ENCODE measurements at regions not wholly inside any gene's neighbourhood (a gene's known extent, or its start where the extent isn't known, plus 50 kb on each side); places are given as distances from the start of the nearest gene placed in this dataset.
A peak's percentile ranks its signal among the peaks of the same experiment; 100 is the strongest.

GRCh38 chr5:7991125-7991821 is 122.3 kb downstream of the MTRR start:
- H3K27ac ChIP-seq (ENCODE audit: low read depth in 2 of 2, low read length in 1 of 2), result no peak overlapping the region
- no peaks in the 10 kb centered on the region for H3K4me1 ChIP-seq (ENCODE audit: control insufficient read depth in 2 of 2, insufficient read depth in 2 of 2, low read length in 1 of 2)
- H3K36me3 ChIP-seq (ENCODE audit: control insufficient read depth in 2 of 2, insufficient read depth in 2 of 2, low read length in 1 of 2), result no peaks in the 10 kb centered on the region
- no peaks in the 10 kb centered on the region for H3K27me3 ChIP-seq (ENCODE audit: control insufficient read depth in 1 of 2, insufficient read depth in 2 of 2, low read length in 2 of 2)
- H3K4me3 ChIP-seq (ENCODE audit: low read depth in 1 of 2, low read length in 2 of 2), result no peak overlapping the region
- 68 to 75% methylated on average over 7 of the region's 7 CpGs for WGBS, 2 donors
- H3K9me3 ChIP-seq (ENCODE audit: control insufficient read depth in 2 of 2, insufficient read depth in 1 of 2, low read depth in 1 of 2, low read length in 1 of 2), result peaks cover 0 to 2% of the 10 kb centered on the region in 2 donors

DNA sequence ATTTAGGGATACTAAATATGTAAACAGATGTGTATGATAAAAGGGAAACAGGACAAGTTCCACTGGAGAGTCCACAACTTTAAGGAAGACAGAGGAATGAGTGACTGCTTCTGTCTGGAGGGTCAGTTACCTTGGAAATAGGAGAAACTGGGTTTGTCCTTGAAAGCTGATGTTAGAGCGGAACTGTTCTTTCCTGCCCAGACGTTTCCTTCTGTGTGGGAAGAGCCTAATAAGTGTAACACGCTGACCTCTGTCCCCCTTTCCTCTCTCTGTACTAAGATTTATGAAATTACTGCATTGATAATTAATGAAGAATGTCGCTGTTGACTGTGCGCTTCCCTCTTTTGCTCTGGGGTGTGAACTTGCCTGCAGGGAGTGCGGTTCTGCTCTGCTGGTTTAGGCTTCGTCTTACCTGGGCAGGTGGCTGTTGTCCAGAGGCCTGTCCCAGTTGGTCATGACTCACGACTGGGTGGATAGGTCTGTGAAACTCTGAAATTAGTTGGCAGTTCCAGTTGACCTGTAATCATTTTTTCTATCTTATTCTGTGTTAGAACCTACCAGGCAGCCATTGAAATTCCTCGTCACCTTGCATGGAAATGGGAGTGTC is 126.8 kb downstream of the MTRR start:
- Histone ChIP-seq H3K9me3 (ENCODE audit: control insufficient read depth in 2 of 2, insufficient read depth in 1 of 2, low read depth in 1 of 2, low read length in 1 of 2) (peaks cover 0 to 3% of the 10 kb centered on the region in 2 donors), H3K27ac (ENCODE audit: low read depth in 2 of 2, low read length in 1 of 2) (peak overlapping the region in 1 of 2 donors; percentile 58), H3K27me3 (ENCODE audit: control insufficient read depth in 1 of 2, insufficient read depth in 2 of 2, low read length in 2 of 2) (no peaks in the 10 kb centered on the region), H3K4me1 (ENCODE audit: control insufficient read depth in 2 of 2, insufficient read depth in 2 of 2, low read length in 1 of 2) (no peaks in the 10 kb centered on the region), H3K4me3 (ENCODE audit: low read depth in 1 of 2, low read length in 2 of 2) (no peak overlapping the region), H3K36me3 (ENCODE audit: control insufficient read depth in 2 of 2, insufficient read depth in 2 of 2, low read length in 1 of 2) (no peaks in the 10 kb centered on the region)
- WGBS, 2 donors, result 46 to 59% methylated on average over 9 of the region's 9 CpGs

- no peak overlapping the region for H3K27ac ChIP-seq (ENCODE audit: low read depth in 2 of 2, low read length in 1 of 2)
- H3K4me3 ChIP-seq (ENCODE audit: low read depth in 1 of 2, low read length in 2 of 2), result no peak overlapping the region
- peaks cover 3 to 4% of the 10 kb centered on the region in 2 donors for H3K9me3 ChIP-seq (ENCODE audit: control insufficient read depth in 2 of 2, insufficient read depth in 1 of 2, low read depth in 1 of 2, low read length in 1 of 2)
- H3K36me3 ChIP-seq (ENCODE audit: control insufficient read depth in 2 of 2, insufficient read depth in 2 of 2, low read length in 1 of 2), result no peaks in the 10 kb centered on the region
- H3K4me1 ChIP-seq (ENCODE audit: control insufficient read depth in 2 of 2, insufficient read depth in 2 of 2, low read length in 1 of 2), result no peaks in the 10 kb centered on the region
- H3K27me3 ChIP-seq (ENCODE audit: control insufficient read depth in 1 of 2, insufficient read depth in 2 of 2, low read length in 2 of 2), result no peaks in the 10 kb centered on the region
- WGBS, 2 donors, result 84 to 92% methylated on average over 4 of the region's 4 CpGs
Measured at GRCh38 chr5:8005416-8005815, 136.5 kb downstream of the MTRR start.

GRCh38 chr5:8012131-8012977 is 143.4 kb downstream of the MTRR start:
- no peaks in the 10 kb centered on the region for H3K27me3 ChIP-seq (ENCODE audit: control insufficient read depth in 1 of 2, insufficient read depth in 2 of 2, low read length in 2 of 2)
- peaks cover 0 to 4% of the 10 kb centered on the region in 2 donors for H3K9me3 ChIP-seq (ENCODE audit: control insufficient read depth in 2 of 2, insufficient read depth in 1 of 2, low read depth in 1 of 2, low read length in 1 of 2)
- no peaks in the 10 kb centered on the region for H3K36me3 ChIP-seq (ENCODE audit: control insufficient read depth in 2 of 2, insufficient read depth in 2 of 2, low read length in 1 of 2)
- no peaks in the 10 kb centered on the region for H3K4me1 ChIP-seq (ENCODE audit: control insufficient read depth in 2 of 2, insufficient read depth in 2 of 2, low read length in 1 of 2)
- no peak overlapping the region for H3K27ac ChIP-seq (ENCODE audit: low read depth in 2 of 2, low read length in 1 of 2)
- no peak overlapping the region for H3K4me3 ChIP-seq (ENCODE audit: low read depth in 1 of 2, low read length in 2 of 2)
- 76 to 82% methylated on average over 9 of the region's 9 CpGs for WGBS, 2 donors

DNA sequence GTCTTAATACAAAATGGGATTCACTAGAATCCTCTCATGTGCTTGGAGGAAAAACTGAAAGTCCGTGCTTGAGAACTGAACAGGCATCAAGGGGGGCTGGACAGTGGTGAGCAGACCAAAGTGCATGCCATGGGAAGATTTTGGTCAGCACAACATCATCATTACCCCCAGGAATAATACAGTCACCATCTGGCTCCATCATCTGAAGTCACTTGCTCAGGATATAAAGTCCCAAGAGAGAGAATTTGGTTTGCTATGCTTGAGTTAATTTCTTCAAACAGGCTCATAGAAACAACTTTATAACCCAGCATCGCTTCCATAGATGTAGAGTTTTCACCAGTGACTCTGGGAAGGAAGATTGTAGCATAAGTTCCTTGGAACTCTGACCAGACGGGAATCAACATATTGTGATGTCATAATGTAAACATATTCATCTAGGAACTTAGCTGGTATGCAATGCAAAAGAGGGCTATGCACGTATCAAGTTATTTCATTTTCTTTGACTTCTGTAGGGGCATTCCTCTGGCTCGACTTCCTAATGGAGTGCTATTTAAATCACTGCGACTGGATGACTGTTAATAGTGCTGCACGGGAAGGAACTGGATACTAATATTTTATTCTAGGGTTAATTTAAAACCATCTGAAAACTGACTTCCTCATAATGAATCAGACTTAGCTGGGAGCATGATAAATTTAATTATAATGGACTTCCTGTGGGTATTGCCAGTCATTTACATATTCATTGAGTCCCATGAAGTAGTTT is 145.2 kb downstream of the MTRR start:
- H3K36me3 ChIP-seq (ENCODE audit: control insufficient read depth in 2 of 2, insufficient read depth in 2 of 2, low read length in 1 of 2), result no peaks in the 10 kb centered on the region
- 44 to 52% methylated on average over 7 of the region's 7 CpGs for WGBS, 2 donors
- no peak overlapping the region for H3K4me3 ChIP-seq (ENCODE audit: low read depth in 1 of 2, low read length in 2 of 2)
- no peaks in the 10 kb centered on the region for H3K4me1 ChIP-seq (ENCODE audit: control insufficient read depth in 2 of 2, insufficient read depth in 2 of 2, low read length in 1 of 2)
- no peaks in the 10 kb centered on the region for H3K27me3 ChIP-seq (ENCODE audit: control insufficient read depth in 1 of 2, insufficient read depth in 2 of 2, low read length in 2 of 2)
- no peaks in the 10 kb centered on the region for H3K9me3 ChIP-seq (ENCODE audit: control insufficient read depth in 2 of 2, insufficient read depth in 1 of 2, low read depth in 1 of 2, low read length in 1 of 2)
- H3K27ac ChIP-seq (ENCODE audit: low read depth in 2 of 2, low read length in 1 of 2), result no peak overlapping the region

GRCh38 chr5:8019719-8020218 is 150.8 kb downstream of the MTRR start:
- H3K4me1 ChIP-seq (ENCODE audit: control insufficient read depth in 2 of 2, insufficient read depth in 2 of 2, low read length in 1 of 2), result no peaks in the 10 kb centered on the region
- no peak overlapping the region for H3K27ac ChIP-seq (ENCODE audit: low read depth in 2 of 2, low read length in 1 of 2)
- no peaks in the 10 kb centered on the region for H3K27me3 ChIP-seq (ENCODE audit: control insufficient read depth in 1 of 2, insufficient read depth in 2 of 2, low read length in 2 of 2)
- no peak overlapping the region for H3K4me3 ChIP-seq (ENCODE audit: low read depth in 1 of 2, low read length in 2 of 2)
- no peaks in the 10 kb centered on the region for H3K9me3 ChIP-seq (ENCODE audit: control insufficient read depth in 2 of 2, insufficient read depth in 1 of 2, low read depth in 1 of 2, low read length in 1 of 2)
- no peaks in the 10 kb centered on the region for H3K36me3 ChIP-seq (ENCODE audit: control insufficient read depth in 2 of 2, insufficient read depth in 2 of 2, low read length in 1 of 2)
- WGBS, 2 donors, result 52 to 58% methylated on average over 5 of the region's 5 CpGs

DNA sequence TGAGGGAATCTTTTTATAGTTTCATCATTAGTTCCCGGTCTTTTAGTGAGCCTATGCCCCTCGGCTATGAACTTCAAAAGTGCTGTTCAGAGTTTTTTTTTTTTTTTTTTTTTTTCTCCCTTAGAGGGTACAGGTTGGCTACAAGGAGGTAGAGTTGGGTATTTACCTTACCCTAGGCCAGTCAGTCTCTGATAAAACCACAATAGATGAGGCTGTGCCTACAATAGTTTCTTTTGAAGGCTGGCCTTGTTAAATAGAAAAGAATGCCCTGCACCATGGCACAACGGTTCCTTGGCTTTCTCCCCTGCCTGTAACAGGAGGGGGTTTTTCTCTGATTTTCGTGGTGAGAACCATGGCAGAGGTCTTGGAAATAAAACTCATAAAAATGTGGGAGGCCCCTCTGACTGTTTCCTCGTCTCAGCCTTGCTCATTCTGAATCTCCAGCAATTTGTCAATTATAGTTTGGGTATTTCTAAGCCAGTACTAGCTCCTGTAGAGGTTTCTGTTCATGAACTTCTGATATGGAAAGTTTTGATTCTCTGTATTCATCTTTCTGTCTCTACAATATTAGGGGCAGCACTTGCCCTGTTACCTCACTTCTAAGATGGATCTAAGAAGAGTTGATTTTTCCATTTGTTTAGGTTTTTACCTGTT is 152.0 kb downstream of the MTRR start:
- Histone ChIP-seq H3K27me3 (ENCODE audit: control insufficient read depth in 1 of 2, insufficient read depth in 2 of 2, low read length in 2 of 2) (no peaks in the 10 kb centered on the region), H3K9me3 (ENCODE audit: control insufficient read depth in 2 of 2, insufficient read depth in 1 of 2, low read depth in 1 of 2, low read length in 1 of 2) (no peaks in the 10 kb centered on the region), H3K27ac (ENCODE audit: low read depth in 2 of 2, low read length in 1 of 2) (no peak overlapping the region), H3K4me1 (ENCODE audit: control insufficient read depth in 2 of 2, insufficient read depth in 2 of 2, low read length in 1 of 2) (no peaks in the 10 kb centered on the region), H3K36me3 (ENCODE audit: control insufficient read depth in 2 of 2, insufficient read depth in 2 of 2, low read length in 1 of 2) (no peaks in the 10 kb centered on the region), H3K4me3 (ENCODE audit: low read depth in 1 of 2, low read length in 2 of 2) (no peak overlapping the region)
- 40 to 41% methylated on average over 5 of the region's 5 CpGs for WGBS, 2 donors

DNA sequence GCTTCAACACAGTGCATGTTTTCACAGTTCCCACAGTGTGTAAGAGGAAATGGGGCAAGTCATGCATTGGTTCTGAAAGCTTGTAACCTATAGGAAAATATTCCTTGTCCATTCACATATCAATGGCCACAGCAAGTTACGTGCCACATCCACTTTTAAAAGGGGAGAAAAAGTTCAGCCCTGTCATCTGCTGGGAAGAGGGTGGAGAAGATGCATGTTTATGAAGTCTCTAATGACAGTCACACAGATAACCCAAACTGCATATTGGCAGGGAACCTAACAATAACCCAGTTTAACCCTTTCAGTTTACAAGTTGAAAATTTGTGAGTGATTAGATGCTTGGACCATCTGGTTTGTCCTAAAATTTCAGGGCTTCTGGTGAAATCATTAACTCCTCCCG is 159.3 kb downstream of the MTRR start:
- Histone ChIP-seq H3K36me3 (ENCODE audit: control insufficient read depth in 2 of 2, insufficient read depth in 2 of 2, low read length in 1 of 2) (no peaks in the 10 kb centered on the region), H3K27ac (ENCODE audit: low read depth in 2 of 2, low read length in 1 of 2) (no peak overlapping the region), H3K4me3 (ENCODE audit: low read depth in 1 of 2, low read length in 2 of 2) (no peak overlapping the region), H3K27me3 (ENCODE audit: control insufficient read depth in 1 of 2, insufficient read depth in 2 of 2, low read length in 2 of 2) (no peaks in the 10 kb centered on the region), H3K4me1 (ENCODE audit: control insufficient read depth in 2 of 2, insufficient read depth in 2 of 2, low read length in 1 of 2) (no peaks in the 10 kb centered on the region), H3K9me3 (ENCODE audit: control insufficient read depth in 2 of 2, insufficient read depth in 1 of 2, low read depth in 1 of 2, low read length in 1 of 2) (no peaks in the 10 kb centered on the region)
- 43 to 73% methylated on average over 2 of the region's 2 CpGs for WGBS, 2 donors

DNA sequence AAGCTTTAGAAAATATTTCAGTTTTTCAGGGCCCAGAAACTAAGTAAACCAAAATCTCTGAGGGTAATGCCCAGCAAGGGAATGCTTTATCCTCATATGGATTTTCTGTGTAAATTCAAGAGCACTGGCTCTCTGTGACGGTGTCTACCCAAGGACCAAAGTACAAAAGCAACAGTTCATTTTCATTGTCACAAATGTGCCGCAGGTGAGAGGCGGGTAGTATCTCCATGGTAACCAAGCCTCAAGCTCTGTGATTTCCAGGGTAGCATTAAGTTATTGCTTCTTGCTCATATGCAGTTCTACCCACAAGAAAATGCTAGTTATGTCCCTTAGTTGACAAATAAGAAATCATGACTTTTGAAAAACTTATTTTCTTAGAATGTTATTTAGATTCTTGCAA is 164.3 kb downstream of the MTRR start:
- 67 to 69% methylated on average over 3 of the region's 3 CpGs for whole genome bisulfite sequencing, 2 donors
- Histone ChIP-seq H3K36me3 (ENCODE audit: control insufficient read depth in 2 of 2, insufficient read depth in 2 of 2, low read length in 1 of 2) (no peaks in the 10 kb centered on the region), H3K27ac (ENCODE audit: low read depth in 2 of 2, low read length in 1 of 2) (no peak overlapping the region), H3K9me3 (ENCODE audit: control insufficient read depth in 2 of 2, insufficient read depth in 1 of 2, low read depth in 1 of 2, low read length in 1 of 2) (no peaks in the 10 kb centered on the region), H3K4me3 (ENCODE audit: low read depth in 1 of 2, low read length in 2 of 2) (no peak overlapping the region), H3K27me3 (ENCODE audit: control insufficient read depth in 1 of 2, insufficient read depth in 2 of 2, low read length in 2 of 2) (no peaks in the 10 kb centered on the region), H3K4me1 (ENCODE audit: control insufficient read depth in 2 of 2, insufficient read depth in 2 of 2, low read length in 1 of 2) (no peaks in the 10 kb centered on the region)
